NCI-H128 (cell line): ENCODE measurements at regions not wholly inside any gene's neighbourhood (a gene's known extent, or its start where the extent isn't known, plus 50 kb on each side); places are given as distances from the start of the nearest gene placed in this dataset.
"Not testable (repeated sequence)": the region's sequence is repeated elsewhere in the genome, so short reads cannot be mapped to it uniquely, and the experiment has no call there.

Source experiments
- DNase-seq: peaks from one replicate; lab custom pipeline; 2025; ENCODE audit not compliant: unreplicated experiment; lab: John Stamatoyannopoulos, UW

GRCh38 chr12:125966641-125967040 is 901.4 kb downstream of the AACS start:
- no peak for DNase-seq

GRCh38 chr12:125968413-125968812 is 903.2 kb downstream of the AACS start:
- no peak for DNase-seq

GRCh38 chr12:125971981-125972380 is 906.7 kb downstream of the AACS start:
- DNase-seq = no peak

GRCh38 chr12:125978286-125978685 is 913.1 kb downstream of the AACS start:
- no peak for DNase-seq

GRCh38 chr12:125981610-125982253 is 916.5 kb downstream of the AACS start:
- DNase-seq = no peak

GRCh38 chr12:125983094-125983783 is 918.0 kb downstream of the AACS start:
- DNase-seq = peak; percentile 29

GRCh38 chr12:125983784-125984500 is 918.7 kb downstream of the AACS start:
- no peak for DNase-seq

GRCh38 chr12:125988545-125988944 is 923.3 kb downstream of the AACS start:
- DNase-seq = no peak

- no peak for DNase-seq
Observed at GRCh38 chr12:125989696-125990095, 924.5 kb downstream of the AACS start.

GRCh38 chr12:125996443-125996842 is 931.2 kb downstream of the AACS start:
- DNase-seq = no peak

GRCh38 chr12:125999628-126000027 is 934.4 kb downstream of the AACS start:
- no peak for DNase-seq

GRCh38 chr12:126019385-126019784 is 954.1 kb downstream of the AACS start:
- no peak for DNase-seq

GRCh38 chr12:126021675-126022074 is 956.4 kb downstream of the AACS start:
- no peak for DNase-seq

GRCh38 chr12:126027825-126028224 is 962.6 kb downstream of the AACS start:
- DNase-seq = no peak

- DNase-seq = no peak
Observed at GRCh38 chr12:126030573-126030972, 965.3 kb downstream of the AACS start.

GRCh38 chr12:126033751-126034150 is 968.5 kb downstream of the AACS start:
- DNase-seq = no peak

GRCh38 chr12:126036348-126036747 is 971.1 kb downstream of the AACS start:
- DNase-seq = no peak

- DNase-seq = no peak
Observed at GRCh38 chr12:126038434-126038833, 973.2 kb downstream of the AACS start.

- no peak for DNase-seq
Observed at GRCh38 chr12:126040307-126040706, 975.1 kb downstream of the AACS start.

- DNase-seq = no peak
Observed at GRCh38 chr12:126042286-126042685, 977.1 kb downstream of the AACS start.

- DNase-seq = not testable (repeated sequence)
Observed at GRCh38 chr12:126049501-126049900, 984.3 kb downstream of the AACS start.

GRCh38 chr12:126051611-126052107 is 986.4 kb downstream of the AACS start:
- no peak for DNase-seq
